Erythroblast (primary cell): ENCODE measurements at regions not wholly inside any gene's neighbourhood (a gene's known extent, or its start where the extent isn't known, plus 50 kb on each side); places are given as distances from the start of the nearest gene placed in this dataset.

Experiments
- GATA1 ChIP-seq: IDR thresholded peaks from 2 replicates; pipeline ENCODE4 v1.6.1; 2011; ENCODE audit warnings: low read depth, mild to moderate bottlenecking, control low read depth, low read length, moderate library complexity
- POLR2A ChIP-seq: IDR thresholded peaks from 2 replicates; pipeline ENCODE4 v1.6.1; 2011; ENCODE audit warnings: mild to moderate bottlenecking, low read length

DNA sequence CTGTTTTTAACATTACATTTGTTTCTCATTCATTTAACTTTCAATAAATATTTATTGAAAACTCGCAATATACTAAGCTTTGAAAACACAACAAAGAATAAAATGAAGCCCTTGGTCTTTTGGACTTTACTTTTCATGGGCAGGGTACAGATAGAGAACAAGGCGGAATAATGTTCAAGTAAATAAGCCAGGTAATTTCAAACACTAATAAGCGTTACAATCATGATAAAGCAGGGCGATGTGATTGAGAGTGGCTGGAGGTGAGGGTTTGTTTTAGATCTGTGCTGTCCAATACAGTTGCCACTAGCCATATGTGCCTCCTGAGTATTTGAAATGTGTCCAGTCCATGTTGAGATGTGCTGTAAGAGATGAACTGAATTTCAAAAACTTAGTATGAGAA, 307.1 kb downstream of the ALDH8A1 start:
- no peak for TF ChIP-seq POLR2A
- no peak for TF ChIP-seq GATA1
